WTC11 (cell line): ENCODE measurements at regions not wholly inside any gene's neighbourhood (a gene's known extent, or its start where the extent isn't known, plus 50 kb on each side); places are given as distances from the start of the nearest gene placed in this dataset.

ENCODE experiments used
- ATAC-seq: fragments of 200-7000 bp; cut with Tn5 transposase; 2 replicates; pipeline ENCODE4 v1.10.0; 2021; ENCODE audit warnings: mild to moderate bottlenecking, moderate library complexity
- CTCF ChIA-PET: fragments of 300-600 bp; sonication (Branson Sonifier 250); formaldehyde crosslinking; loops from one replicate; lab custom pipeline; 2021; ENCODE audit warnings: antibody characterized with exemption; lab: Charles Lee
- POLR2A ChIA-PET: fragments of 350-600 bp; sonication (Branson Sonifier 250); formaldehyde crosslinking; loops from one replicate; lab custom pipeline; 2021; ENCODE audit warnings: antibody characterized with exemption; lab: Charles Lee
- DNase-seq: peaks from one replicate; pipeline ENCODE4 v3.0.0; 2021; ENCODE audit warnings: low spot score
- H3K27ac Mint-ChIP-seq: 2 replicates; pipeline ENCODE4 v1.8.0; 2021; ENCODE audit warnings: mixed read lengths
- H3K27me3 Mint-ChIP-seq: 2 replicates; pipeline ENCODE4 v1.8.0; 2021; ENCODE audit warnings: low read depth, mild to moderate bottlenecking, moderate library complexity, mixed read lengths
- H3K36me3 Mint-ChIP-seq: 2 replicates; pipeline ENCODE4 v1.8.0; 2021; ENCODE audit warnings: mixed read lengths
- H3K4me1 Mint-ChIP-seq: 2 replicates; pipeline ENCODE4 v1.8.0; 2022; ENCODE audit warnings: mixed read lengths
- H3K4me3 Mint-ChIP-seq: 2 replicates; pipeline ENCODE4 v1.8.0; 2021; ENCODE audit warnings: mild to moderate bottlenecking, moderate library complexity, mixed read lengths
- H3K9me3 Mint-ChIP-seq: 2 replicates; pipeline ENCODE4 v1.8.0; 2021; ENCODE audit warnings: mixed read lengths
- ATF6 ChIP-seq: sonication (generic); formaldehyde crosslinking; IDR thresholded peaks from 2 replicates; pipeline ENCODE4 v1.8.1; 2023; ENCODE audit warnings: mild to moderate bottlenecking, missing genetic modification reagents
- CTCF ChIP-seq: fragments of 200-600 bp; IDR thresholded peaks from 2 replicates; pipeline ENCODE4 v1.8.0; 2022; ENCODE audit warnings: antibody characterized with exemption
- FOXJ3 ChIP-seq: sonication (generic); formaldehyde crosslinking; IDR thresholded peaks from 2 replicates; pipeline ENCODE4 v1.9.0; 2021; ENCODE audit warnings: missing genetic modification reagents, mild to moderate bottlenecking, borderline replicate concordance
- HMGXB4 ChIP-seq: sonication (generic); formaldehyde crosslinking; IDR thresholded peaks from 2 replicates; pipeline ENCODE4 v1.8.1; 2023; ENCODE audit warnings: mild to moderate bottlenecking, moderate library complexity, missing genetic modification reagents
- JAZF1 ChIP-seq: fragments of 250-450 bp; sonication (Bioruptor Pico); IDR thresholded peaks from 2 replicates; pipeline ENCODE4 v1.9.0; 2021; ENCODE audit warnings: moderate library complexity, mild to moderate bottlenecking, inconsistent platforms
- JUN ChIP-seq: sonication (generic); formaldehyde crosslinking; IDR thresholded peaks from 2 replicates; pipeline ENCODE4 v1.8.0; 2023; ENCODE audit warnings: mild to moderate bottlenecking, missing genetic modification reagents
- MYBL2 ChIP-seq: sonication (generic); formaldehyde crosslinking; IDR thresholded peaks from 2 replicates; pipeline ENCODE4 v1.8.1; 2023; ENCODE audit warnings: mild to moderate bottlenecking, moderate library complexity, missing genetic modification reagents
- NFE2L1 ChIP-seq: sonication (generic); formaldehyde crosslinking; IDR thresholded peaks from 2 replicates; pipeline ENCODE4 v1.8.1; 2023; ENCODE audit warnings: missing genetic modification reagents
- NR2C2 ChIP-seq: sonication (generic); formaldehyde crosslinking; IDR thresholded peaks from 2 replicates; pipeline ENCODE4 v1.8.0; 2022; ENCODE audit warnings: mild to moderate bottlenecking, missing genetic modification reagents
- RORB ChIP-seq: fragments of 250-450 bp; sonication (Bioruptor Pico); IDR thresholded peaks from 2 replicates; pipeline ENCODE4 v1.9.0; 2021; ENCODE audit warnings: mild to moderate bottlenecking
- ZNF317 ChIP-seq: sonication (generic); formaldehyde crosslinking; IDR thresholded peaks from 2 replicates; pipeline ENCODE4 v1.8.1; 2023; ENCODE audit warnings: low read depth, mild to moderate bottlenecking, moderate library complexity, missing genetic modification reagents, borderline replicate concordance
- ZNF532 ChIP-seq: fragments of 250-450 bp; sonication (Bioruptor Pico); IDR thresholded peaks from 2 replicates; pipeline ENCODE4 v1.9.0; 2021; ENCODE audit warnings: mild to moderate bottlenecking, borderline replicate concordance

- ChIA-PET CTCF (no interaction called here), POLR2A (no interaction called here)
- DNase-seq, result no peak
- Mint-ChIP-seq H3K9me3 (peaks cover 43% of the 10 kb centered on the region), H3K27ac (no peak overlapping the region), H3K27me3 (no peaks in the 10 kb centered on the region; the same call in 1 of the 2 replicates), H3K4me3 (no peak overlapping the region), H3K4me1 (no peaks in the 10 kb centered on the region), H3K36me3 (peaks cover 18% of the 10 kb centered on the region)
- no peak for ATAC-seq
- TF ChIP-seq JUN (CRISPR knock-in tag) (no peak), NR2C2 (no peak), JAZF1 (CRISPR knock-in tag) (no peak), CTCF (no peak), HMGXB4 (CRISPR knock-in tag) (no peak), MYBL2 (CRISPR knock-in tag) (no peak), NFE2L1 (CRISPR knock-in tag) (no peak)
These were observed 105.7 kb upstream of the RUNX1 start for GRCh38 chr21:35154788-35155187.

GRCh38 chr21:35153671-35154070, 104.6 kb upstream of the RUNX1 start:
- no peak for ATAC-seq
- peaks cover 17% of the 10 kb centered on the region for H3K36me3 Mint-ChIP-seq
- ChIA-PET CTCF (no interaction called here), POLR2A (no interaction called here)
- no peak for TF ChIP-seq RORB (CRISPR knock-in tag)
- no peak for TF ChIP-seq ZNF532
- TF ChIP-seq ZNF317 (CRISPR knock-in tag), result no peak
- TF ChIP-seq CTCF, result no peak
- no peak for TF ChIP-seq JAZF1 (CRISPR knock-in tag)
- TF ChIP-seq FOXJ3 (CRISPR knock-in tag), result no peak
- TF ChIP-seq ATF6, result no peak
- H3K9me3 Mint-ChIP-seq, result peaks cover 35% of the 10 kb centered on the region
- no peak for DNase-seq
- H3K27ac Mint-ChIP-seq, result no peak overlapping the region
- H3K4me1 Mint-ChIP-seq, result no peaks in the 10 kb centered on the region
- H3K27me3 Mint-ChIP-seq, result no peaks in the 10 kb centered on the region
- H3K4me3 Mint-ChIP-seq, result no peak overlapping the region
